OCI-M2 (cell line): ENCODE measurements at regions not wholly inside any gene's neighbourhood (a gene's known extent, or its start where the extent isn't known, plus 50 kb on each side); places are given as distances from the start of the nearest gene placed in this dataset.
"Not testable (repeated sequence)": the region's sequence is repeated elsewhere in the genome, so short reads cannot be mapped to it uniquely, and the experiment has no call there.

Experiments used
- DNase-seq: peaks from one replicate; lab custom pipeline; 2025; ENCODE audit not compliant: unreplicated experiment; lab: John Stamatoyannopoulos, UW

- not testable (repeated sequence) for DNase-seq
Measured at GRCh38 chr7:80019809-80020207, 114.8 kb upstream of the GNAI1 start.

DNA sequence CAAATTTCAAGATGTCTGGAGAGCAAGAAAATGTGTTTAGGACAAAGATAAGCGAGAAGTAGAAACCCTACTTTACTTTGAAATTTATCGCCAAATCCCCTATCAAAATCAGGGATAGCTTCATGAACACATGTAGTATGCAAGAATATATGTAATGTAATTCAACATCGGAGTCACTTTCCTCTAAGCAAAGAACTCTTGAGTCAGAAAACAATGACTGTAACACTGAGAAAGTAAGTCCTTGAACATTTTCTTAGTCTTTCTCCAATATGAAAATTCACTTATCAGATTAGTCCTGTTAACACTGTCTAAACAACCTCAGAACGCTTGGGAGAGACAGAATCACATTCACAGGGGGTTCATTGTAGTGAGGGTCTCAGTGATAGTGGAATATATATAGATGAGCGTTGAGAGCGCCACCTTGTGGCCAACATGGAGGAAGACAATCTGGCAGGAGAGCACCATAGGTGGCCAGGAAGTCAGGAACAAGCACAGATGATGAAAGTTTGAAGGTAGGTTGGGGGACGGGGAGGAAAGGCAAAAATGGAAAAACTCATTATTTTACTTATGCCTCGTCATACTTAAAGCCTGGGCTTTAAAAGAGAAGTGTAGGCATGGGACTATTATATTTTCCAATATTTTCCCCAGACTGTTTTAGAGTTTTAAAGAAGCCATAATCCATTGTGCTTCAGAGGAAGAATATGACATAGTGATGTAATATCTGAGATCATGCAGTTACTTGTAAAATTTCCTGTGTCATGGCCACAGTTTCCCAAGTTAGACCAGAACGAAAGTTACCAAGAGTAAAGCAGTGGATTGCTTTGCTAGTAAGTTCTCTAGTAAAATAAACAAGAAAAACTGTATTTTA is 115.5 kb upstream of the GNAI1 start:
- no peak for DNase-seq

DNA sequence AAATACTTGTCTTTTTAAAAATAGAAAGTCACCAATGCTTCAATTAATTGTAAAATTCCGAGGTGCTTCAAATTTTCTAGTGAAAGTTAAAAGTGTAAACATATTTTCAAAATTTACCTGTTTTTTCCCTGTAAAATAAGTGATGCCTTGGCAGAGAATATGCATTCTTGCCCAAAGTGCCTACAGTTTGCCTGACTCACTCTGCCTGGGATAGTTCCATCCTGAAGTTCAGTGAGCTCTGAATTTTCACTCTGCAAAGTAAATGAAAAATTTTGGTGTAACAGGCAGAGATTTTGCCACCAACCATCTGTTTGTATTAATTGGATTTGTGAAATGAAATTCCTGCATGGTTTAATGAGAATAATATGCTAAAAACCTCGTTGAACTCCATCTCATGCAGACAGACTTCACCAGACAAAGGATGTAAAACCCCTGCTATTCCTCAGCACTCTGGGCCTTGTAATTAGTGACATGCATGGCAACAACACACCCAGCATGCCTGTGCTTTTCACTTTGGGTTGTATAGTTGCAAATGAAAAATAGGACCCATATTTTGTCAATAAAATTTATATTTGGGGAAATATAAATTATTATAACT is 117.4 kb upstream of the GNAI1 start:
- DNase-seq, result no peak

DNA sequence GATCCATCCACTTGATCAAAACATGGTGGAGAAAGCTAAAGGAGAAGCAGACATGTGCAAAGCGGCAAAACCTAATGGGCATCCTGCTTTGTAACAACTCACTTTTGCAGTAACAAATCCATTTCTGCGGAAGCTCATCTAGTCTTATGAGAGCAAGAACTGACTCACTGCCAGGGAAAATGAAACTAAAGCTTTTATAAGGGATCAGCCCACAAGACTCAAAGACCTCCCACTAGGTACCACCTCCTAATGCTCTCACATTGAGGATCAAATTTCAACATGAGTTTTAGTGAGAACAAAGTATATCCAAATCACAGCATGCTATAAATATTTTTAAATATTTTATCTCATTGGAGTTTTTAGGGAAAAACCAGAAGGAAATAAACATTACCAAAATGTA is 120.1 kb upstream of the GNAI1 start:
- DNase-seq, result no peak

DNA sequence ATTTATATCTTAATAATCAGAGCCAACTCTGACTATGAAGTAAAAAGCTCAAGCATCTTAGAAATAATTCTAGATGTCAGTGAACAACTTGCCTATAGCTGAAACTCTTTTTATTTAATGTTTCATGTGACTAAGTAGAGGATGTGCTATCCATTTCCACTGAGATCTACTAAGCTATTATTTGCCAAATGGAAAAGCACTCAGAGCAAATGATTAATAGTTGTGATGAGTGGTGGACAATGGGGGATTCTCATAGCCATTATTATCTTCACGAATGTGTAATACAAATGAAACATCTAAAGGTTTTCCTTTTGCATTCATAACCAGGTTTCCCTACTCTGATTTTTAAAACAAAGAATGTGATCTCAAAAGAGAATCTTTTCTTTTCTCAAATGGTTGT is 126.6 kb upstream of the GNAI1 start:
- no peak for DNase-seq

GRCh38 chr7:80002865-80003264 is 131.8 kb upstream of the GNAI1 start:
- no peak for DNase-seq

DNA sequence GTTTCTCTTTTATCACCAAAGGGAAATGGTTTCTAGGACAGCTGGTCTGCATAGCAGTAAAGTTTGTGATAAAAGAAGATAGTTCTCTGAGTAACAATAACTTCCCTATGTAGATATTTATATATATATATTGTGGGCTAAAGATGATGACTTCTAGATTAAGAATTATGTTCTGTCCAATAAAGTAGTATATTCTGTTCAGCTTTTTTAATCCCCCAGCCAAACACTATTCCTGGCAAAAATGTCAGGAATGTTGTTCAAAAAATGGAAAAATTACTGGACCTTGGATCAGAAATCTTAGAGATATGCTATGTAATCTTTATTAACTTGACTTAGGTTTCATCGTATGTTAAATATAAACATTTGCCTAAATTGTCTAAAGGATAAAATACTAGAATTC is 136.3 kb upstream of the GNAI1 start:
- DNase-seq, result no peak

DNA sequence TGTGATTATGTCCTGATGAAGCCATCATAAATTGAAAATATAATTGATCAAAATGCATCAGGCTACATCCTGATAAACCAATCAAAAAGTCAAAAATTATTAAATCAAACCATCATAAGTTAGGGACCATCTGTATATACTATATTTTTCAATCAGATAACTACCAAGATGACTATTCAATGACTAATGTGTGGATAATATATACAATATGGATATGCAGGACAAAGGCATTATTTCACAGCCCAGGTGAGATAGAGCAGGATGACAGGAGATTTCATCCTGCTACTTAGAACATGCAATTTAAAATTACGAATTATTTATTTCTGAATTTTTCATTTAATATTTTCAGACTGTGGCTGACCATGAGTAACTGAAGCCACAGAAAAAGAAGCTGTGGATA is 137.3 kb upstream of the GNAI1 start:
- DNase-seq, result no peak

- not testable (repeated sequence) for DNase-seq
Measured at GRCh38 chr7:79995741-79996140, 138.9 kb upstream of the GNAI1 start.

DNA sequence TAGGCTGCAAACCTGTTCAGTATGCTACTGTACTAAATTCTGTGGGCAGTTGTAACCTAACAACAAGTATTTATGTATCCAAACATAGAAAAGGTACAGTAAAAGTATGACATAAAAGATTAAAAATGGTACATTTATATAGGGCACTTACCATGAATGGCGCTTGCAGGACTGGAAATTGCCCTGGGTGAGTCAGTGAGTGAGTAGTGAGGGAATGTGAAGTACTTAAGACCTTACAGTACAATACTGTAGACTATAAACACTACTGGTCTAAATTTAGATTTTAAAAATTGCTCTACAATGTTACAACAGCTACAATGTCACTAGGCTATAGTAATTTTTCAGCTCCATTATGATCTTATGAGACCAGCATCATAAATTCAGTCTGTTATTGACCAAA is 146.0 kb upstream of the GNAI1 start:
- no peak for DNase-seq

DNA sequence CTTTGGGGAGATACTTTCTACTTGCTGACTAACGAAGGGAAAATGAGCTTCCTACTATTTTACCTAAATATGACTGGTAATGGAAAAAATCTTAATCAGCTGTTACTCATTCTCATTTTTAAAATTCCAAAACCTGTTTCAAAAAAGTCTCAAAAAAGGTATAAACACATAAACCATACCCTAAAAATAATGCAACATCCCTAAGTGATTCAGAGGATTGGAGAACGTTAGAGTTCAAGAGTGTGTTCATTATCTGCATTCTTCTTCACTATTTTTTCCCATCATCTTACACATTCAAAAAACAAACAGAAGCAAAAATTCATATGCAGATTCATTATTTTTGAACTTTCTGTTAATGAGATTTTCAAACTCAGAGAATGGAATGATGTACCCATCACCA is 150.4 kb upstream of the GNAI1 start:
- no peak for DNase-seq

- no peak for DNase-seq
Measured at GRCh38 chr7:79982141-79982770, 152.4 kb upstream of the GNAI1 start.

DNA sequence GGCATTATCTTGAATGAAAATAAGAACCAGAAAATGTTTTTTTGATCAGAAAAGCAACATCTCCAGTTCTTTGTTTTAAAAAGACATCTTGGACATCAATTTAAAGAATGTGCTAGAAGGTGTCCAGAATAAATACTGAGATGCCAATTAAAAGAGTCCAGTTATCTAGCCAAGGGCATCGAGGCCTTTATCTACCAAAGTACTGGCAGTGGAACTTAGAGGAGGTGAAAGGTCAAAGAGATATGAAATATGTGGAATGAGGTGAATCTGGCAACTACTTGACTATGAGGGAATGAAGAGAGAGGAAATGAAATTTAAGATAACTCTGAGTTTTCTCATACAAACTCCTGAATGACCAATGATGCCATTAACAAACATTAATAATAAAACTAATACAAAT is 154.3 kb upstream of the GNAI1 start:
- no peak for DNase-seq

GRCh38 chr7:79979437-79979836 is 155.2 kb upstream of the GNAI1 start:
- DNase-seq, result no peak

DNA sequence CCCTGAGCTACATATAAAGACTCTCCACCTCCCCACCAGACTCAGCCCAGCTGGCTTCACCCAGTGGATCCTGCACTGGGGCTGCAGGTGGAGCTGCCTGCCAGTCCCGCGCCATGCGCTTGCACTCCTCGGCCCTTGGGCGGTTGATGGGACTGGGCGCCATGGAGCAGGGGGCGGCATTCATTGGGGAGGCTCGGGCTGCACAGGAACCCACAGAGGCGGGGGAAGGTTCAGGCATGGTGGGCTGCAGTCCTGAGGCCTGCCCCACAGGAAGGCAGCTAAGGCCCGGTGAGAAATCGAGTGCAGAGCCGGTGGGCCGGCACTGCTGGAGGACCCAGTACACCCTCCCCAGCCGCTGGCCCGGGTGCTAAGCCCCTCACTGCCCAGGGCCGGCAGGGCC is 157.2 kb upstream of the GNAI1 start:
- DNase-seq, result no peak

GRCh38 chr7:79976711-79977020 is 158.0 kb upstream of the GNAI1 start:
- DNase-seq, result not testable (repeated sequence)

- not testable (repeated sequence) for DNase-seq
Measured at GRCh38 chr7:79975986-79976710, 158.5 kb upstream of the GNAI1 start.

DNA sequence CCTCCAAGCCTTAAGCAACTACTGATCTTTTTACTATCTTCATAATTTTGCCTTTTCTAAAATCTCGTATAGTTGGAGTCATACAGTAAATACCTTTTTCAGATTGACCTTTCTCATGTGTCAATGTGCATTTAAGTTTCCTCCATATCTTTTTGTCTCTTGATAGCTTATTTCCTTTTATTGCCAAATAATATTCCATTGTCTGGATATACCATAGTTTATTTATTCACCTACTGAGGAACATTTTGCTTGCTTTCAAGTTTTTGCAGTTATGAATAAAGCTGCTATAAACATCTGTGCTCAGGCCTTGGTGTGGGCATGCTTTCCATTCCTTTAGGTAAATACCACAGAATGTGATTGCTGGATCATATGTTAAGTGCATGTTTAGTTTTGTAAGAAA is 161.2 kb upstream of the GNAI1 start:
- no peak for DNase-seq

- DNase-seq, result no peak
Measured at GRCh38 chr7:79971058-79971457, 163.6 kb upstream of the GNAI1 start.

DNA sequence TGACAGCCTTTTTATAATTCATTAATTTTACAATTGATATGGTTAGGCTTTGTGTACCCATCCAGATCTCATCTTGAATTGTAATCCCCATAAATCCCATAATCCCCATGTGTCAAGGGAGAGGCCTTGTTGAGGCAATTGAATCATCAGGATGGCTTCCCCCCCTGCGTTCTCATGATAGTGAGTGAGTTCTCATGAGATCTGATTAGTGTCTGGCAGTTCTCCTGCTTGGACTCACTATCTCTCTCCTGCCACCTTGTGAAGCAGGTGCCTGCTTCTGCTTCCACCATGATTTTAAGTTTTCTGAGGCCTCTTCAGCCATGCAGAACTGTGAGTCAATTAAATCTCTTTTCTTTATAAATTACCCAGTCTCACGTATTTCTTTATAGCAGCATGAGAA is 165.7 kb upstream of the GNAI1 start:
- no peak for DNase-seq

- DNase-seq, result no peak
Measured at GRCh38 chr7:79968077-79968648, 166.5 kb upstream of the GNAI1 start.
